NCI-H524 (cell line): ENCODE measurements at regions not wholly inside any gene's neighbourhood (a gene's known extent, or its start where the extent isn't known, plus 50 kb on each side); places are given as distances from the start of the nearest gene placed in this dataset.
"Not testable (repeated sequence)": the region's sequence is repeated elsewhere in the genome, so short reads cannot be mapped to it uniquely, and the experiment has no call there.

Source experiments
- DNase-seq, 2 experiments: peaks; one replicate each; lab custom pipeline; 2025; lab: John Stamatoyannopoulos, UW

- no peak for DNase-seq
These were observed 59.7 kb downstream of the TEX35 start for GRCh38 chr1:178572604-178573003.

GRCh38 chr1:178573330-178573729 lies 60.4 kb downstream of the TEX35 start:
- DNase-seq, result no peak

- DNase-seq, result no peak
These were observed 61.4 kb downstream of the TEX35 start for GRCh38 chr1:178574345-178574744.

- no peak for DNase-seq
These were observed 62.9 kb downstream of the TEX35 start for GRCh38 chr1:178575611-178576361.

- no peak for DNase-seq
These were observed 63.9 kb downstream of the TEX35 start for GRCh38 chr1:178576841-178577240.

- no peak for DNase-seq
These were observed 65.0 kb downstream of the TEX35 start for GRCh38 chr1:178577882-178578281.

- no peak for DNase-seq
These were observed 65.6 kb downstream of the TEX35 start for GRCh38 chr1:178578541-178578940.

GRCh38 chr1:178579095-178579494 lies 66.2 kb downstream of the TEX35 start:
- no peak for DNase-seq

- DNase-seq, result peak in 1 of 2 experiments; percentile 4
These were observed 66.7 kb downstream of the TEX35 start for GRCh38 chr1:178579562-178579961.

GRCh38 chr1:178580096-178580495 lies 67.2 kb downstream of the TEX35 start:
- no peak for DNase-seq

GRCh38 chr1:178580876-178581275 lies 68.0 kb downstream of the TEX35 start:
- no peak for DNase-seq

GRCh38 chr1:178581351-178582303 lies 68.7 kb downstream of the TEX35 start:
- peak; percentile 67 to 88 for DNase-seq

- no peak for DNase-seq
These were observed 74.2 kb downstream of the TEX35 start for GRCh38 chr1:178587096-178587495.

GRCh38 chr1:178587975-178588374 lies 75.1 kb downstream of the TEX35 start:
- no peak for DNase-seq

GRCh38 chr1:178589042-178589441 lies 76.1 kb downstream of the TEX35 start:
- DNase-seq, result not testable (repeated sequence)

GRCh38 chr1:178591811-178592210 lies 78.9 kb downstream of the TEX35 start:
- DNase-seq, result not testable (repeated sequence)

GRCh38 chr1:178593515-178593914 lies 80.6 kb downstream of the TEX35 start:
- no peak for DNase-seq

- no peak for DNase-seq
These were observed 81.2 kb downstream of the TEX35 start for GRCh38 chr1:178594133-178594532.

- DNase-seq, result no peak
These were observed 82.6 kb downstream of the TEX35 start for GRCh38 chr1:178595491-178595890.

- no peak for DNase-seq
These were observed 86.2 kb downstream of the TEX35 start for GRCh38 chr1:178599087-178599486.

- DNase-seq, result no peak
These were observed 86.8 kb downstream of the TEX35 start for GRCh38 chr1:178599745-178600144.

- DNase-seq, result no peak
These were observed 91.0 kb downstream of the TEX35 start for GRCh38 chr1:178603926-178604325.

- DNase-seq, result no peak
These were observed 93.9 kb downstream of the TEX35 start for GRCh38 chr1:178606839-178607238.
